HG02852 (cell line): ENCODE measurements at regions not wholly inside any gene's neighbourhood (a gene's known extent, or its start where the extent isn't known, plus 50 kb on each side); places are given as distances from the start of the nearest gene placed in this dataset.

Experiments
- ATAC-seq: cut with Tn5 transposase; IDR thresholded peaks from one replicate; pipeline ENCODE4 v1.9.1; 2021; ENCODE audit warnings: mild to moderate bottlenecking, moderate library complexity; ENCODE audit not compliant: unreplicated experiment

- no peak for ATAC-seq
Observed at GRCh38 chr17:79163071-79163470, 88.4 kb downstream of the ENGASE start.

GRCh38 chr17:79162012-79162963 is 87.7 kb downstream of the ENGASE start:
- ATAC-seq: no peak

- ATAC-seq: no peak
Observed at GRCh38 chr17:79160980-79161636, 86.5 kb downstream of the ENGASE start.

GRCh38 chr17:79159926-79160325 is 85.3 kb downstream of the ENGASE start:
- ATAC-seq: no peak

- ATAC-seq: no peak
Observed at GRCh38 chr17:79159471-79159870, 84.8 kb downstream of the ENGASE start.

- no peak for ATAC-seq
Observed at GRCh38 chr17:79156463-79157095, 82.0 kb downstream of the ENGASE start.

GRCh38 chr17:79155701-79156100 is 81.1 kb downstream of the ENGASE start:
- ATAC-seq: no peak

GRCh38 chr17:79154951-79155585 is 80.4 kb downstream of the ENGASE start:
- ATAC-seq: no peak

GRCh38 chr17:79154446-79154845 is 79.8 kb downstream of the ENGASE start:
- ATAC-seq: no peak

GRCh38 chr17:79153367-79154130 is 78.9 kb downstream of the ENGASE start:
- ATAC-seq: no peak

- ATAC-seq: no peak
Observed at GRCh38 chr17:79152636-79153035, 78.0 kb downstream of the ENGASE start.

- ATAC-seq: no peak
Observed at GRCh38 chr17:79152110-79152509, 77.5 kb downstream of the ENGASE start.

- no peak for ATAC-seq
Observed at GRCh38 chr17:79150799-79151198, 76.2 kb downstream of the ENGASE start.

GRCh38 chr17:79150035-79150733 is 75.6 kb downstream of the ENGASE start:
- no peak for ATAC-seq

GRCh38 chr17:79148584-79148983 is 74.0 kb downstream of the ENGASE start:
- no peak for ATAC-seq

- ATAC-seq: no peak
Observed at GRCh38 chr17:79147746-79148506, 73.3 kb downstream of the ENGASE start.

GRCh38 chr17:79146562-79146961 is 71.9 kb downstream of the ENGASE start:
- ATAC-seq: no peak

- ATAC-seq: no peak
Observed at GRCh38 chr17:79145548-79145947, 70.9 kb downstream of the ENGASE start.

- ATAC-seq: no peak
Observed at GRCh38 chr17:79144133-79144532, 69.5 kb downstream of the ENGASE start.
